ENCODE measurements at regions not wholly inside any gene's neighbourhood (a gene's known extent, or its start where the extent isn't known, plus 50 kb on each side); places are given as distances from the start of the nearest gene placed in this dataset.

DNA sequence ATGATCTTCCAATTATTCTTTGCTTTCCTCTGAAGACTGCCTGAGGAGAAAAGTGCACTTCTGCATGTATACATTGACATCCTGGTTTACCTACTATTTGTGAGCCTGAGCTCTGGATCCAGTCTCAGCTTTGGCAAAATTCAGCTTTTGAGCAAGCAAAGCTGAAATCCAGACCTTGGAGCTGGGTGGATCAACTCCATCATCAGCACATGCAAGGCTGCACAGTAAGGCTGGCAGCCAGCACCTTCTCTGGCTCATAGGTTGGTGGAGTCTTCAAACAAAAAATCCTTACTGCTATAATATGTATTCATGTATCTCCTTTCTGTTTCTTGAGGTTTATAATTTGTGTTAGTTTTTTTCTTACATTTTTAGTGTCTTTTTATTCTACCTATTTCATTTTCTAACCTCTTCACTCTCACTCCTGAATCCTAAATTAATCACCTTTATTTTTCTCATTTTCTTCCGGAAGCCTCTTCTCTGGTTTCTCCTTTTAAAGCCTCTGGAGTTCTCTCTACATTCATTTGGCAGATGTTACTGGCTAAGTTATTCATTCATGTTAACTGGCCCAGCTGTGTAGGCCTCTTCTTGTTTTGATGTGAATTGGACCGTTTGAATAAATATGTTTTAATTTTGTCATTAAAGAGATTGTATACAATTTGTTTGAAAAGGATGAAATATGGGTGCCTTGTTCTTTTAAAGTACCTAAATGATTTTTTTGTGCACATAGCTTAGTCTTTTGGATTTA, 224.8 kb downstream of the DACT1 start:
- TF ChIP-seq EP300 (IDR thresholded peaks at IDR 0.05) (no peak), POLR2AphosphoS5 (IDR thresholded peaks at IDR 0.05) (no peak), POLR2A (IDR thresholded peaks at IDR 0.05; ENCODE audit: low read depth) (no peak)
- TF ChIP-seq, protein P1, sequence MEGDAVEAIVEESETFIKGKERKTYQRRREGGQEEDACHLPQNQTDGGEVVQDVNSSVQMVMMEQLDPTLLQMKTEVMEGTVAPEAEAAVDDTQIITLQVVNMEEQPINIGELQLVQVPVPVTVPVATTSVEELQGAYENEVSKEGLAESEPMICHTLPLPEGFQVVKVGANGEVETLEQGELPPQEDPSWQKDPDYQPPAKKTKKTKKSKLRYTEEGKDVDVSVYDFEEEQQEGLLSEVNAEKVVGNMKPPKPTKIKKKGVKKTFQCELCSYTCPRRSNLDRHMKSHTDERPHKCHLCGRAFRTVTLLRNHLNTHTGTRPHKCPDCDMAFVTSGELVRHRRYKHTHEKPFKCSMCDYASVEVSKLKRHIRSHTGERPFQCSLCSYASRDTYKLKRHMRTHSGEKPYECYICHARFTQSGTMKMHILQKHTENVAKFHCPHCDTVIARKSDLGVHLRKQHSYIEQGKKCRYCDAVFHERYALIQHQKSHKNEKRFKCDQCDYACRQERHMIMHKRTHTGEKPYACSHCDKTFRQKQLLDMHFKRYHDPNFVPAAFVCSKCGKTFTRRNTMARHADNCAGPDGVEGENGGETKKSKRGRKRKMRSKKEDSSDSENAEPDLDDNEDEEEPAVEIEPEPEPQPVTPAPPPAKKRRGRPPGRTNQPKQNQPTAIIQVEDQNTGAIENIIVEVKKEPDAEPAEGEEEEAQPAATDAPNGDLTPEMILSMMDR (IDR thresholded peaks at IDR 0.05): no peak
- Histone ChIP-seq H3K9me3 (peaks cover 0 to 24% (median 15%) of the 10 kb centered on the region in 4 donors), H3K27ac (replicated peaks in 1 of 4) (no peak overlapping the region), H3K27me3 (no peaks in the 10 kb centered on the region), H3K4me3 (no peak overlapping the region), H3K36me3 (no peaks in the 10 kb centered on the region), H3K4me1 (peaks cover 0 to 3% (median 0%) of the 10 kb centered on the region in 4 donors)
- no peak for DNase-seq (ENCODE audit: extremely low spot score)
- 49% methylated on average over 2 of the region's 2 CpGs for WGBS
- intact Hi-C loops (cut with DNase I): no loop called here

DNA sequence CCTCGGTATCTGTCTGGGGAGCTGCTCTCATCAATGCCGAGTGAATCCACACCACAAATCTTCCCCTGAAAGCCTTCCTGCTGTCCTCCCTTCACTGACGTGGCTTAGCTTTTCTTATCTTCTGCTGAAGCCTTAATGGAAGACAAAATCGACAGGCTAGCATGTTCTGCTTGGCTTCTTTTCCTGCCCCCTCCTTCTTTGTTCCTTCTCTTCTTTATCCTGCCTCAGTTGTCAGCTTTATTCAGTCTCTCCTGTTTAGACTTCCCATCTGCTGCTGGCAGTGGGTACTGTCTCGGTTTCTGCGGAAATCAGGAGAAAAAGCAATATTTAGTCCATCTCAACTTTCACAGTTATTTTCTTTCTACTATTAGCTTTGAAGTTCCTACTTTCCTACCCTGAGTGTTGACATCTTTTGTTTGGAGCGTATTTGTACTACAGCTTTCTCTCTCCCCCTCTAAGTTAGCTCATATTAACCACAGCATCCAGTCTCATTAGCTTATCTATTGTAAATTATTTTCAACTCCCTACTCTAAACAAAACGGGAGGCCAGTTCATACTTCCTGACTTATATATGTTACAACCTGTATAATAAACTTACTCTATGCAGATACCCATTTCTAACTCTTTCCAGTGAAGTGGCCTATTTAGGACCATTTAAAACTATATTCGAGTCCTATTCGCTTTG, 226.0 kb downstream of the DACT1 start:
- DNase-seq (ENCODE audit: extremely low spot score): no peak
- Histone ChIP-seq H3K4me3 (no peak overlapping the region), H3K36me3 (no peaks in the 10 kb centered on the region), H3K27me3 (no peaks in the 10 kb centered on the region), H3K9me3 (peaks cover 0 to 11% (median 4%) of the 10 kb centered on the region in 4 donors), H3K4me1 (peaks cover 0 to 3% (median 0%) of the 10 kb centered on the region in 4 donors), H3K27ac (replicated peaks in 1 of 4) (no peak overlapping the region)
- WGBS: 69% methylated on average over 10 of the region's 10 CpGs
- TF ChIP-seq POLR2AphosphoS5 (IDR thresholded peaks at IDR 0.05) (no peak), POLR2A (IDR thresholded peaks at IDR 0.05; ENCODE audit: low read depth) (no peak), EP300 (IDR thresholded peaks at IDR 0.05) (no peak)
- TF ChIP-seq, protein P1 (IDR thresholded peaks at IDR 0.05): no peak
- intact Hi-C loops (cut with DNase I): no loop called here

DNA sequence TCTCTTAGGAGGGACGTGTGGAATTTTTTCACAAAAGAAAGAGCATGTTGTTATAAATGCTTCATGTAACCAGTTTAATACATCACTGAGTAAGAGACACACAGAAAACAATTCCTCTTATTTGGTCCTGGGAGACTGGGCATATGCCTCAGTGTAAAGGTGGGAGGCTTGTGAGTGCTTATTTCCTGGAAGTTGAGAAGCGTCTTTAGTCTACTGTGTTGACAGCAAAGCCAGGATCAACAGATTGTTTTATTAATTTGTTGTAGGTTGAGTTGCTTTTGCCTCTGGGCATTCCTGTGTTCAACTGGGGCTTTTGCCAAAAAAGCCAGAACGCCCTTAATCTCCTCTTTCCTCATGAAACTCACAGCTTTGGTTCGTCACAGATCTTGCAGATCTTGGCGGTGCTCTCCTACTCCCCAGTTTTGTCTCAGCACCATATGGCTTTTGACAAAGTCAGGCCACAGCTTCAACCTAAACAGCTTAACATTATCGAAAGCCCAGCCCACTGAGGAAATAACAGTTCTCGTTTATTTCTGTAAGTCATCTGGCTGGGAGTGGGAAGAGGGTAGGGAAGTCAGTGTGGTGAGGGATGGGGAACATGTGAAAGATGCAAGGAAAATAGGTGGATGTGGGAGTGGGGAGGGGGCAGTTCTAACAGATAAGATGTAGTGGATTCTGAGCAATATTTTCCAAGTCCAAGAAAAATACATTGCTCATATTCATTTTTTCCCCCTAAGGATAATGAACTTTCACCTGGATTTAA, 227.2 kb downstream of the DACT1 start:
- WGBS: 53% methylated on average over 7 of the region's 7 CpGs
- Histone ChIP-seq H3K9me3 (peaks cover 0 to under 1% (median 0%) of the 10 kb centered on the region in 4 donors), H3K27ac (replicated peaks in 1 of 4) (no peak overlapping the region), H3K27me3 (no peaks in the 10 kb centered on the region), H3K4me3 (no peak overlapping the region), H3K36me3 (no peaks in the 10 kb centered on the region), H3K4me1 (peaks cover 0 to 3% (median 0%) of the 10 kb centered on the region in 4 donors)
- DNase-seq (ENCODE audit: extremely low spot score): no peak
- TF ChIP-seq, protein P1 (IDR thresholded peaks at IDR 0.05): no peak
- no peak for TF ChIP-seq POLR2A (IDR thresholded peaks at IDR 0.05; ENCODE audit: low read depth)
- TF ChIP-seq EP300 (IDR thresholded peaks at IDR 0.05): no peak
- no peak for TF ChIP-seq POLR2AphosphoS5 (IDR thresholded peaks at IDR 0.05)
- intact Hi-C loops (cut with DNase I): no loop called here

DNA sequence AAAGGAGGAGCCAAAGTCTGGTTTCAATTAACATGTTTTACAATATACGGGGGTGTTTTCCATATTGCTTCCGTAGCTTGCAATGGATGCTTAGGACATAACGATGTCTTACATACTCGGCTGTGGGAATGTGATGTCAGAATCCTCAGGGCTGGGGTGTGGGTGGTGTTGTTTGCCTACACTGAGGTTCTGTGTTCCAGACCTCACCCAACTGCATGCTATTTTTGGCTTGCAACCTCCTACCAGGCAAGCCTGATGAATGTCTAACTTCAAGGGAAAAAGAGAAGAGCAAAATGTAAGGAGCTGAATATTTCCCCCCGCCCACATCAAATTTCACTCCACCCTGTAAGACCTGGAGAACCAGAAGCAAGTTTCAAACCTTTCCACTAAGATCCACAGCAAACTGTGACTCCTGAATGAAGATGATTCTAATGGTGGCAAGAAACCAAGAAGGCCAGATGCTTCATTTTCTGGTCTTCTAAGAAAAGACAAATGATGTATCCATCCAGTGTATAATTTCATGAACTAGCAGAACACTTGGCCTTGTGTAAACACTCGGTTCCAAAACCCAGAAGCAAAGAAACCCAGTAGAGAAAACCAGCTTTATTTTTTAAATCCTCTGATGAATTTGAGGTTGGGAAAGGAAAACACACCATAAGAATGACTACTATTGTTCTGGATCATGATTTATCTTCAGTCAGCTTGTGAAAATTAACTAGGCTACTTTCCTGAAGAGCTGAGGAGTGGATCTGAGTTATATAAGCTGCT, 227.9 kb downstream of the DACT1 start:
- intact Hi-C loops (cut with DNase I): no loop called here
- H3K27ac ChIP-seq (replicated peaks in 1 of 4): peak overlapping the region in 1 of 4 donors; percentile 13
- no peaks in the 10 kb centered on the region for H3K36me3 ChIP-seq
- peaks cover 0 to 3% (median 0%) of the 10 kb centered on the region in 4 donors for H3K4me1 ChIP-seq
- WGBS: 72% methylated on average over 6 of the region's 6 CpGs
- DNase-seq (ENCODE audit: extremely low spot score): no peak
- no peaks in the 10 kb centered on the region for H3K27me3 ChIP-seq
- no peak overlapping the region for H3K4me3 ChIP-seq
- no peaks in the 10 kb centered on the region for H3K9me3 ChIP-seq
- no peak for TF ChIP-seq POLR2AphosphoS5 (IDR thresholded peaks at IDR 0.05)
- TF ChIP-seq, protein P1 (IDR thresholded peaks at IDR 0.05): no peak
- no peak for TF ChIP-seq EP300 (IDR thresholded peaks at IDR 0.05)
- TF ChIP-seq POLR2A (IDR thresholded peaks at IDR 0.05; ENCODE audit: low read depth): no peak
